ENCODE measurements at regions not wholly inside any gene's neighbourhood (a gene's known extent, or its start where the extent isn't known, plus 50 kb on each side); places are given as distances from the start of the nearest gene placed in this dataset.
"Not testable (repeated sequence)": the region's sequence is repeated elsewhere in the genome, so short reads cannot be mapped to it uniquely, and the experiment has no call there.

DNA sequence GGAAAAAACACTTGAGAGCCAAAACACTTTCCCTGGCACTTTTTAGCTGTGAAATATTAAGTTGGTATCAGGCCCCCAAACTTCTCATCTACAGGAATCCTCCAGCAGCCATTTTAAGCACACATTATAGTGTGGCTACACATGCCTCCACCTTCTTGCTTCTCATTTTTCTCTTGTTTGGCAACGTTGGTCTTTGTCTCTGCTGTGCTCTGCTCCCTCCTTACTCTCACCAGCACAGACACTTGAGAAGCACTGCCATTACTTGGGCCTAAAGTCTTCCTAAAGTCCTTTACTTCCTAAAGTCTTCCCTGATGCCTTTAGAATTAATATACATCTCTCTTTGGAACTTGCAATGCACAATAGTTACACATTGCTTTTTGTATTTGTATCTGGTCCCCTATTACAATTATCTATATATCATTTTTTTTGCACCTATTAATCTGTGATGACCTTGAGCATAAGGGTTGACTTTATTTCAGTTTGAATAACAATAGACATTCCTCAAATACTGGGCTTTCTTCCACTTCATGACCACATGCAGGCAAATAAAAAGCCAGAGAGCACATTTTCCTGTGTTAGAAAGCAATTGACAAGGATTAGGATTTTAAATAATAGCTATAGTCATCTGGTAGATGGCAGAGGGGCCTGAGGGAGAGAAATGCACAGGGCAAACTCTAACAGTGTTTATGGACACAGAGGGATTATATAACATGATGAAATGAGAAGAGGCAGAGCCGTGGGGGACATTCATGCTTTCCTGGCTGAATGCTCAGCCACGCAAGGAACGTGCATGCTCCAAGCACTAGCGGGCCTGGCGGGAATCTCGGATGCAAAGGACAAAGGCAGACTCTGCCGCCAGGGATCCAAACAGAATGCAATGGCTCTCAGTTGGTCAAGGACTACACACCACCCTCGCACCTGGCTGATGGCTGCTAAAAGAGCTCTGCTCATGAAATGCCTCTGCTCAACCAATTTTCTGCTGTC lies 99.3 kb downstream of the CDC14C start:
- H3K27ac ChIP-seq: no peak overlapping the region
- TF ChIP-seq, protein P1, sequence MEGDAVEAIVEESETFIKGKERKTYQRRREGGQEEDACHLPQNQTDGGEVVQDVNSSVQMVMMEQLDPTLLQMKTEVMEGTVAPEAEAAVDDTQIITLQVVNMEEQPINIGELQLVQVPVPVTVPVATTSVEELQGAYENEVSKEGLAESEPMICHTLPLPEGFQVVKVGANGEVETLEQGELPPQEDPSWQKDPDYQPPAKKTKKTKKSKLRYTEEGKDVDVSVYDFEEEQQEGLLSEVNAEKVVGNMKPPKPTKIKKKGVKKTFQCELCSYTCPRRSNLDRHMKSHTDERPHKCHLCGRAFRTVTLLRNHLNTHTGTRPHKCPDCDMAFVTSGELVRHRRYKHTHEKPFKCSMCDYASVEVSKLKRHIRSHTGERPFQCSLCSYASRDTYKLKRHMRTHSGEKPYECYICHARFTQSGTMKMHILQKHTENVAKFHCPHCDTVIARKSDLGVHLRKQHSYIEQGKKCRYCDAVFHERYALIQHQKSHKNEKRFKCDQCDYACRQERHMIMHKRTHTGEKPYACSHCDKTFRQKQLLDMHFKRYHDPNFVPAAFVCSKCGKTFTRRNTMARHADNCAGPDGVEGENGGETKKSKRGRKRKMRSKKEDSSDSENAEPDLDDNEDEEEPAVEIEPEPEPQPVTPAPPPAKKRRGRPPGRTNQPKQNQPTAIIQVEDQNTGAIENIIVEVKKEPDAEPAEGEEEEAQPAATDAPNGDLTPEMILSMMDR (IDR thresholded peaks at IDR 0.05): no peak
- no peak for ATAC-seq
- no peaks in the 10 kb centered on the region for H3K4me1 ChIP-seq
- no peak overlapping the region for H3K4me3 ChIP-seq
- no peaks in the 10 kb centered on the region for H3K9me3 ChIP-seq
- no peak for DNase-seq
- intact Hi-C loops (cut with DNase I): no loop called here
- no peaks in the 10 kb centered on the region for H3K27me3 ChIP-seq
- no peaks in the 10 kb centered on the region for H3K36me3 ChIP-seq

DNA sequence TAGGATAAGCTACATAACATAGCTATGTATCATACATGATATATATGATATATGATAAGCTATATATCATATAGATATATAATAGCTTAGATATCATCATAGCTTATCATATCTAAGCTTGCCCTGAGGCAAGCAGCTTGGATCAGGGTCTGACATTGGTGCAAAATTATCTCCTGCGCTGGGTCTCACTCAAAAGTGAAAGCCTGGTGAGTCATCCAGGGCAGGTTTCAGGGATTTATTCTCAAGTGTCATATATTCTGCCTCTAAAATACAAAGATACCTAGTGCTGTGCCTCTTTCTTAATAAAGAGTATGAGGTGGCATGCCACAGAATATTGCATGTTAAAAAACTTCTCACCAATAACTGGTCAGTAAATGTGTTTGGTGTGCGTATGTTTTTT lies 105.9 kb downstream of the CDC14C start:
- Histone ChIP-seq H3K27me3 (no peaks in the 10 kb centered on the region), H3K36me3 (no peaks in the 10 kb centered on the region), H3K27ac (no peak overlapping the region), H3K4me1 (no peaks in the 10 kb centered on the region), H3K4me3 (no peak overlapping the region), H3K9me3 (no peaks in the 10 kb centered on the region)
- intact Hi-C loops (cut with DNase I): no loop called here
- TF ChIP-seq, protein P1 (IDR thresholded peaks at IDR 0.05): no peak
- no peak for ATAC-seq
- DNase-seq: no peak

DNA sequence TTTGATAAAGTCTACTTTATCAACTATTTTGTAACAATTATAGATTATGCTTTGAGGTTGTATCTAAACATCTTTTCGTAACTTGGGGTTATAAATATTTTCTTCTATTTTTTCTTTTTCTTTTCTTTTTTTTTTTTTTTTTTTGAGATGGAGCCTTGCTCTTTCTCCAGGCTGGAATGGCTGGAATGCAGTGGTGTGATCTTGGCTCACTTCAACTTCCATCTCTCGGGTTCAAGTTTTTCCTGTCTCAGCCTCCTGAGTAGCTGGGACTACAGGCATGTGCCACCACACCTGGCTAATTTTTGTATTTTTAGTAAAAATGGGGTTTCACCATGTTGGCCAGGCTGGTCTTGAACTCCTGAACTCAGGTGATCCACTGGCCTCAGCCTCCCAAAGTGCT lies 108.8 kb downstream of the CDC14C start:
- ATAC-seq; intact Hi-C loops (cut with DNase I); H3K4me3 ChIP-seq; H3K36me3 ChIP-seq; H3K9me3 ChIP-seq; DNase-seq; H3K27ac ChIP-seq; H3K27me3 ChIP-seq; H3K4me1 ChIP-seq: not testable (repeated sequence)

DNA sequence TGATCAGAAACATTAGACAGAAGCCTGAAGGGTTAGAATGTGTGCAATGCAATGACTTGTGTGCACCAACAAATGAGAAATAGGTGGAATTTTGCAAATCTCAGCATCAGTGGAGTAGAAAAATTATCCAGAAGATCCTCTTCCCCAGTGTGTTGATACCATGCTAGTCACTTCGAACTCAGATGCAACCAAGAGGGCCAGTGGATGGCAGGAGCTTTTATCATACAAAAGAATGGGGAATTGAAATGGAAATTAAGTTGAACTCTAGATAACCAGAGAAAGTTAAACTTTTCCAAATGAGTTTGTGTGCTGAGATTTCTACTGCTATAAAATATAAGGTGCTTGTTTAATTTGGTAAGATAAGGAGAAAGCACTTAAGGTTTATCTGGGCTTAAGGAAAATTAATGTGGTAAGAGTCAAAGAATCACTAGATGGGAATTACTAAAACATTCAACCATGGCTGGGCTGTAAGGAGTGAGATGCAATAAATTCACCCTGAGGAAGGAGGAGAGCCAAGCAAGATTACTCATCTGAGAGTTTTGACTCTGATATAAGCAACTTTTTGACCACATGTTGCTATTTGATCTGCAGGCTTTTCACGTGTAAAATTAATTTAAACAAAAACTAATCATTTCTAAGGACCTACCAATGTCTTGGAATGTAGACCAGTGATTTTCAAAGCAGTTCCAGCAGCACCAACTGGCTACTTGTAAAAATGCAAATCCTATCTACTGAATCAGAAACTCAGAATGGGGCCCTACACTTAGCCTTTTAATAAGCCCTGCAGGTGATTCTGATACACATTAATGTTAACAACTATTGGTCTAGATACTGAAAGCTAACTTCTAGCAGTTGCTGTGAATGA lies 113.2 kb downstream of the CDC14C start:
- Histone ChIP-seq H3K36me3 (no peaks in the 10 kb centered on the region), H3K27me3 (no peaks in the 10 kb centered on the region), H3K27ac (no peak overlapping the region), H3K4me1 (no peaks in the 10 kb centered on the region), H3K9me3 (no peaks in the 10 kb centered on the region), H3K4me3 (no peak overlapping the region)
- ATAC-seq (no peak), DNase-seq (no peak)
- intact Hi-C loops (cut with DNase I): no loop called here
- TF ChIP-seq, protein P1 (IDR thresholded peaks at IDR 0.05): no peak

DNA sequence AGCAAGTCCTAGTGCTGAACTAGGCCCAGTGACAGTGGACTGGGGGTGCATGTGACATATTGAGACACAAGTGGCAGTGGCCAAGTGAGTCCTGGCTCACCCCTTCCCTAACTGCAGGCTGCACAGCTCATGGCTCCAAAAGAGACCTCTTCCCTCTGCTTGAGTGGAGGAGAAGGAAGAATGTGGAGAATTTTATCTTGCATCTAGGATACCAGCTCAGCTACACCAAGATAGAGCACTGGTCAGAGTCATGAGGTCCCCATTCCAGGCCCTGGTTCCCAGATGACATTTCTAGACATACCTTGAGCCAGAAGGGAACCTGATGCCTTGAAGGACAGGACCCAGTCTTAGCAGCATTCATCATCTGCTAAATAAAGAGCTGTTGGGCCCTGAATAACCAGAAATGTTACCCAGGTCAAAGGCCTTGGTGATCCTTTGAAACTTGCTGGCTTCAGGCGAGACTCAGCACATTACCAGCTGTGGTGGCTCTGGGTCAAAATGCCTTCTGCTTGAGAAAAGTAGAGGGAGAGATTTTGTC lies 114.5 kb downstream of the CDC14C start:
- H3K27me3 ChIP-seq: no peaks in the 10 kb centered on the region

More for the DNA sequence above, 114.5 kb downstream of the CDC14C start:
- Histone ChIP-seq H3K27ac (no peak overlapping the region), H3K36me3 (no peaks in the 10 kb centered on the region), H3K4me1 (no peaks in the 10 kb centered on the region), H3K9me3 (no peaks in the 10 kb centered on the region), H3K4me3 (no peak overlapping the region)
- TF ChIP-seq, protein P1 (IDR thresholded peaks at IDR 0.05): no peak
- ATAC-seq (no peak), DNase-seq (no peak)
- intact Hi-C loops (cut with DNase I): no loop called here

Data from upper lobe of right lung (tissue), 1 donor.